Coronary artery (tissue), 2 donors: ENCODE measurements at regions not wholly inside any gene's neighbourhood (a gene's known extent, or its start where the extent isn't known, plus 50 kb on each side); places are given as distances from the start of the nearest gene placed in this dataset.
"Not testable (repeated sequence)": the region's sequence is repeated elsewhere in the genome, so short reads cannot be mapped to it uniquely, and the experiment has no call there.

Experiments used
- DNase-seq: peaks from one replicate; pipeline ENCODE4 v3.0.0-alpha.2; 2017; ENCODE audit warnings: low spot score
- H3K27ac ChIP-seq, 2 donors: fragments of 200-600 bp; sonication (generic); one replicate each; pipeline ENCODE4 v1.5.1; 2016 to 2019
- H3K4me3 ChIP-seq: fragments of 200-600 bp; sonication (generic); 2 replicates; pipeline ENCODE4 v1.5.1; 2016; ENCODE audit warnings: mild to moderate bottlenecking, moderate library complexity
- CTCF ChIP-seq: fragments of 200-600 bp; sonication (generic); IDR thresholded peaks from one replicate; pipeline ENCODE4 v1.5.1; 2019; ENCODE audit warnings: antibody characterized with exemption

DNA sequence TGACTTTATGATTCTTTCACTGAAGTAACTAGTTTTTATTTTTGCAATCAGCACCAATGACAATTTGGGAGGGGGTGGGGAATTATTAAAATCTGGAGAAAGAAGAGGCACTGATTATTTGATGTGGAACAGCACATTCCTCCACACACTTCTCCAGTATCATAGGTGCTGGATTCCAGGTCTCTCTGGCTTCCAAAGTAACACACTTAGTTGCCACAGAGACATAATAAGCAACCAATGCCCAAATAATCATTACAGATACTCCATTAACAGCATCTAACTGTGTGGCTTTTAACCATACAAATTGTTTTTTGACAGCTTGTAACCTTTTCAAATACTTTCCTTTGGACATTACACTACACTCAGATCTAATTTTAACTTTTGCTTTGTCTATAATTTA, 131.0 kb upstream of the CDIN1 start:
- no peak for DNase-seq
- H3K27ac ChIP-seq: no peak overlapping the region
- TF ChIP-seq CTCF: no peak
- H3K4me3 ChIP-seq: no peak overlapping the region

DNA sequence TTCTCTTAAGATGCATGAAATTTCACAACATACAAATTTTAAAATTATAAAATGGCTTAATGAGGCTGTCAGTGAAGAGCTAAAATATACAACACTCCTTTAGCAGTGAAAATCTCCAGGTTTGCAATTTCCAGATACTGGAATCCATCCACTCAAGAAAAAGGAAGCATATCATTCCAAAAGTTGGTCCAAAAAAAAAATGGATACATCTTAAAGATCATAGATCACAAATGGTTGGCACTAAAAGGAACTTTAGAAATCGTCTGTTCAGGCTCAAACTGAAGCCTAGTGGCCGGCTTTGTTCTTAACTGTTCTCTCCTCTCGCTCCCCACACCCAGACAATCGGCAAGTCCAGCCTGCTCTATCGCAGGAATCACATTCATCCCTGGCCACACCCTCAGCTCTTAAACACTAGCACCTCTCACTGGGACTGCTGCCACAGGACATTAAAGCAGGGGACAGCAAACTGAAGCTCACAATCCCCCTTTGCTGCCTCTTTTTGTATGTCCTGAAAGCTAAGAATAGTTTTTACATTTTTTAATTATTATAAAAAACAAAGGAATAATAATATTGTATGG, 130.3 kb upstream of the CDIN1 start:
- no peak overlapping the region for H3K4me3 ChIP-seq
- no peak for DNase-seq
- no peak overlapping the region for H3K27ac ChIP-seq
- no peak for TF ChIP-seq CTCF

DNA sequence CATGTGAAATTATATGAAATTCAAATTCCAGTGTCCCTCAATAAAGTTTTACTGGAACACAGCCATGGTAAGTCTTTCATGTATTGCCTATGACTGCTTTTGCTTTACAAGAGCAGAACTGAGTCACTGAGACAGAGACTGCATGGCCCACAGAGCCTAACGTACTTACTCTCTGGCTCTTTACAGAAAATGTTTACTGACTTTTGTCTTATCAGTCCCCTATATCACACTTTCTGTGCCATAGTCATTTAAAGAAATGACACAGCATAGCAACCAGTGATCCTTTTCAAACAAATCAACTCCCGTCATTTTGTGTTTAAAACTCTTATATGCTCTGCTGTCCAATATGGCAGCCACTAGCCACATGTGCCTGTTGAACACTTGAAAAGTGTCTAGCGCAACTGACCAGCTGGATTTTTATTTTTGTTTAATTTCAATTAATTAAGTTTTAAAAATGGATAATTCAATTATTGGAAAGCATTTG, 129.7 kb upstream of the CDIN1 start:
- Histone ChIP-seq H3K27ac (no peak overlapping the region), H3K4me3 (no peak overlapping the region)
- no peak for TF ChIP-seq CTCF
- DNase-seq: no peak

GRCh38 chr15:36454244-36454643, 125.2 kb upstream of the CDIN1 start:
- not testable (repeated sequence) for DNase-seq, H3K27ac ChIP-seq, H3K4me3 ChIP-seq

DNA sequence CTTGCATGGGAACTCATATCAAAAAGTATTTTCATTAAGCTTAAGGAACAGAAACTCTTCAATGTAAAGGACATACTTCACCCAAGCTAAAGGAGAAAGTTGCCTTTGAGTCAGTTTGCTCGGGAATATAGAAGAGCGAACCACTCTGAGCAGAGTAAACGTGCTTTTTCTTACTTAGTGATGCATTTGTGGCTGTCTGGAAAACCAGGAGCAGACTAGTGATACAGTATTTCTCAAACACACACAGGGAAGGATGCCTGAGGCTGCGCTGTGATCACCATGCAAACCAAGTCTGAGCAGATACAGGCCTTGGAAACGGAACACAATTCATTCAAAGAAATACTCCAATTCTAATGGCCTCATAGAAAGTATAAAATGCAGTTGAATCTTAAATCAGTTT, 121.0 kb upstream of the CDIN1 start:
- Histone ChIP-seq H3K27ac (no peak overlapping the region), H3K4me3 (no peak overlapping the region)
- TF ChIP-seq CTCF: no peak
- DNase-seq: no peak

DNA sequence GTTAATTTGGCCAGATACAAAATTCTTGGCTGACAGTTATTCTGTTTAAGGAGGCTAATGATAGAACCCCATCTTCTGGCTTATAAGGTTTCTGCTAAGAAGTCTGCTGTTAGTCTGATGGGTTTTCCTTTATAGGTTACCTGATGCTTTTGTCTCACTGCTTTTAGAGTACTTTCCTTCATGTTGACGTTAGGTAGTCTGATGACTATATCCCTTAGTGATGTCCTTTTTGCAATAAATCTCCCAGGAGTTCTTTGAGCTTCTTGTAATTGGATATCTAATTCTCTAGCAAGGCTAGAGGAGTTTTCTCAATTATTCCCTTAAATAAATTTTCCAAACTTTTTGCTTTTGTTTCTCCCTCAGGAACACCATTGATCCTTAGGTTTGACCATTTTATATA, 114.1 kb upstream of the CDIN1 start:
- no peak for TF ChIP-seq CTCF
- no peak overlapping the region for H3K4me3 ChIP-seq
- DNase-seq: no peak

DNA sequence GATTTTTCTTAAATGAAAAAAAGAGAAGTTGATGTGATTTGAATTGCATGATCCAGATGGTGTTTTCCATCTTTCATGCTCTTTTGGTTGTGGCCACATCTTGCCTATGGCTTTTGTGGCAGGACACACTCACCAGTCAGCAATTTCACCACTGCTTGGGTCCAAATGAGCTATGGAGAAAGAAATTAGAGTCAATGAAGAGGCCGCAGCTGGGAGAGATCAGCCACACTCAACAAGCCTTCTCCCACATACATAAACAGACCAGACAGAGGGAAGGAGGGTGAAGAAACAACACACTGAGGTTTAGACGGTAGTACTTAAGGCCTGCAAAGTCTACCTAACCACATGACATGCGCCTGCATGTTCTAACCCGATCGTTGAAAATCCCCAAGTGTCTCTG, 110.7 kb upstream of the CDIN1 start:
- TF ChIP-seq CTCF: no peak
- no peak overlapping the region for H3K4me3 ChIP-seq
- H3K27ac ChIP-seq: no peak overlapping the region
- DNase-seq: no peak

More for the DNA sequence above, 114.1 kb upstream of the CDIN1 start:
- no peak overlapping the region for H3K27ac ChIP-seq
